NCI-H345 (cell line): ENCODE measurements at regions not wholly inside any gene's neighbourhood (a gene's known extent, or its start where the extent isn't known, plus 50 kb on each side); places are given as distances from the start of the nearest gene placed in this dataset.
"Not testable (repeated sequence)": the region's sequence is repeated elsewhere in the genome, so short reads cannot be mapped to it uniquely, and the experiment has no call there.

Experiments used
- DNase-seq: peaks from one replicate; lab custom pipeline; 2025; lab: John Stamatoyannopoulos, UW

DNA sequence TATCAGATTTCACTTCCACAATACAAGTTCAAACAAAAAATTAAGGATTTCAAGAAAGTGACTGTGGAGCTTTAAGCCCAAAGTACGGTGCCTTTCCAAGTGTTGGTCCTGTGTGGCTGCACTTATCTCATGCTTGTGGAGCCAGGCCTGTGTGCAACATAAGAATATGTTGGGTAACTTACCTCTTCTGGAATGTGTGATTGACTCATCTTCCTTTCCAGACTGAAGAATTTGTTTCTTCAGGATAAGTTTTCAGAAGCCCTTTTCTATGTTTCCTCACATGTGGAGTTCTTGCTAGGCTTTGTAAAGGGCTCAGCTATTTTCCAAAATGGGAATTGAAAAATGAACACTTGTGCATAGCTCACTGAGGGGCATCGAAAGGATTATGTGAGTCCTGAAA is 485.1 kb upstream of the PAPPA start:
- DNase-seq, result no peak

DNA sequence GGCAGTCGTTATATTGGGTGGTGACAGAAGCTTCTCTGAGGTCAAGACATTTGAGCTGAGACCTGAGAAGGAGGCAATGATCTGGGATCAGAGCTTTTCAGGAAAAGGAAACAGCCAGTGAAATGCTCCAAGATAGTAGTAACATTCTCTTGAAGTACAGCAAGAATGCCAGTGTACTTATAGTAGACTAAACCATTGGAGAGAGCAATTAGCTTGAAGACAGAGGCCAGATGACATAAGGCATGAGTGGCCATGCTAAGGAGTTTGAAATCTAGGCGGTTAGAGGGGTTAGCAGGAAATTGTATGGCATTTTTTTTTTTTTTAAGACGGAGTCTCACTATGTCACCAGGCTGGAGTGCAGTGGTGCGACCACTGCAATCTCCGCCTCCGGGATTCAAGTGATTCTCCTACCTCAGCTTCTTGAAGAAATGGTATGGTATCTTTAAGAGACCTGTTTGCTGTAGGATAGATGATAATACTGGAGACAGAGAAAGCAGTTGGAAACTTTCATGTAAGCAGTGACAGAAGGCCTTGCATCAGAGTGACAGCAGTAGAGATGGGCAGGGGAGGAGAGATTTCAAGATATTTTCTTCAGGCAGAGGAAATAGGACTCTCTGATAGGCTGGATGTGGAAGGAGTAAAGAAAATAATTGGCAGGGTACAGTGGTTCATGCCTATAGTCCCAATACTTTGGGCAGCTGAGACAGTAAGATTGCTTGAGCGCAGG is 482.2 kb upstream of the PAPPA start:
- DNase-seq, result no peak

DNA sequence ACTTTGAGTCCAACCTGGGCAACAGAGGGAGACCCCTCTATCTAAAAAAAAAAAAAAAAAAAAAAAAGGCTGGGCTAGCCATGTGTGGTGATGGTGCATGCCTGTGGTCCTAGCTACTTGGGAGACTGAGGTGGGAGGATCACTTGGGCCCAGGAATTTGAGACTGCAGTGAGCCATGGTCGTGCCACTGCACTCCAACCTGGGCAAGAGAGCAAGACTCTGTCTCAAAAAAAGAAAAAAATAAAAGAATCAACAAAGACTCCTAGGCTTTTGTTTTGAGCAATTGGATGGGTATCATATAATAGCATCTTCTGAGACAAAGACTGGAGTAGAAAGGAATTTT is 481.7 kb upstream of the PAPPA start:
- DNase-seq, result no peak

DNA sequence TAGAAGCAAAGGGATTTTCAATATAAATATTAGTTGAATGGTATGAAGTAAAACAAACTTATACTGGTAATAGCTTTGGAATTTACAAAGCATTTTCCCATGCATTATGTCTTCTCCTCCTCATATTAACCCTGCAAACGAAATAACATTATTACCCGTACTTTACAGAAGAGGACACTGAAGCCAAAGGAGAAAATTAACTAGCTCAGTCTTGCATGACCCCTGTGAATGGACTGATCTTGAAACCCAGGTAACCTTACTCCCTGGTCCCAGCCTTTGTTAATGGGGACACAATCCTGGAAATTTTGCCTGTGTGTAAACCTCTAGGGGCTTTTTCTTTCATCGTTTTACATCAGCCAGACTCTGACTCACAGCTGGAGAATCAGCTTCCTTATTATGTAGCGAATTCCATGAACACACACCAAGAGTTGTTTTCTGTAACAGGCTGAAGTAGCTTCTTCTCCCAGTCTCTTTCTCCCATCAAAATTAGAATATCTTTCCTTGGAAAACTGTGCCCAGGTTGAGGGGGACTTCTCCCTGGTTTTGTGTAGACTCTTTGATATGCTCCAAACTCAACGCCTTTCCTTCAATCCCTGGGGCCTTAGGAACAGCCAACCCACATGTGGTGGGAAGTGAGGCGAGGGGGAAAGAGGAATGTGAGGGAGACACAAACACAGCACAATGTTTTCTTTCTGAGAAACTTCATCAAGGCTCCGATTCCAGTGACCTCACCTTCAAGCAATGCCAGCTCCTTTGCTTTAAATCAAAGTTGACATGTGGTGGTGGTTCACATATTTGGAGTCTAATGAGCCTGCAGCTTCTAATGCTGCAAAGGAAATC is 480.9 kb upstream of the PAPPA start:
- no peak for DNase-seq

DNA sequence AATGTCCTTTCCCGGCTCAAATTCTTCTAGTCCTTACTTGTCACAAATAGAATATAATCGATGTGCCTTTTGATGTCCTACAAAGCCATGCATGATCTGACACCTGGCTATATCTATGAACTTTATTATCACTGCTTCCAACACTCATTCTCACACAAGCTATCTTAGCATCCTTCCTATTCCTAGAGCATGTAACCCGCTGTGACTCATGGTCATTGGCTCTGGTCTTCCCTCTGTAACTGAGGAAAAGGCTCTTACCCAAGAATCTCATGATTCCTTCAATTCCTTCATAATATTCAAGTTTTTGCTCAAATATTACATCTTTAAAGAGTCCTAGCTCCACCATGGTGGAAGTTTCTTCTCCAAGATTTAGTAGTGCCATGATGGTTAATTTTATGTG is 480.0 kb upstream of the PAPPA start:
- no peak for DNase-seq

DNA sequence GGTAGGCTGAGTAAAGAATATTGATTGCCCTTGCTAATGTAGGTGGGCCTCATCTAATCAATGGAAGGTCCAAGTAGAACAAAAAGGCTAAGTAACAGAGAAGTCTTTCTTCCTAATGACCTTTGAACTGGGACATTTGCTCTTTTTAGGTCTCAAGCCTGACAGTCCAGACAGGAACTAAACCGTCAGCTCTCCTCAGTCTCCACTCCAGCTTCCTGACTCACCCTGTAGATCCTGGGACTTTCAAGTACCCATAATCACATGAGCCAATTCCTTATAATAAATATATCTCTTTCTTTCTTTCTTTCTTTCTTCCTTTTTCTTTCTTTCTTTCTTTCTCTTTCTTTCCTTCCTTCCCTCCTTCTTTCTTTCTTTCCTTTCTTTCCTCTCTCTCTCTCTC is 479.5 kb upstream of the PAPPA start:
- DNase-seq, result no peak

DNA sequence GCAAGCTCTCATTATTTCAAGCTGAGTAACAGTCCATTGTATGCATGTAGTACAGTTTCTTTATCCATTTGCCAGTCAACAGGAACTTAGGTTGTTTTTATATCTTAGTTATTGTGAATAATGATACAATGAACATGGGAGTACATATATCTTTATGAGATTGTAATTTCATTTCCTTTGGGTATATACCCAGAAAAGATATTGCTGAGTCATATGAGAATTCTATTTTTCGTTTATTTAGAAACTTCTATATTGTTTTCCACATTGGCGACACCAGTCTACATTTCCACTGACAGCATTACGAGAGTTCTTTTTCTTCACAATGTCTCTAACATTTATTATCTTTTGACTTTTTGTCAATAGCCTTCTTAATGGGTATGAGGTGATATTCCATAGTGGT is 477.8 kb upstream of the PAPPA start:
- DNase-seq, result no peak

DNA sequence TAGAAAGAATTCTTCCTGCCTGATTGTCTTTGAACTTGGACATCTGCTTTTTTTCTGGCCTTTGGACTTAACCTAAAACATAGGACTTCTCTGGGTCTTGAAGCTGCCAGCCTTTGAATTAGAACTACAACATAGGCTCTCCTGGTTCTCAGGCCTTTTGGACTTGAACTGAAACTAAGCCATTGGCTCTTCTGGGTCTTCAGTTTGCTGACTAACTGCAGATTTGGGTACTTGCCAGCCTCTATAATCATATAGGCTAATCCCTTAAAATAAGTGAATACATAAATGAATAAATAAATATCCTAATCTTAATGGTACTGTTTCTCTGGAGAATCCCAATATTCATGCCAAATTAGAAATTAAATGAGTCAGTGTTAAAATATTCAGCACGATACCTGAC is 473.4 kb upstream of the PAPPA start:
- no peak for DNase-seq

DNA sequence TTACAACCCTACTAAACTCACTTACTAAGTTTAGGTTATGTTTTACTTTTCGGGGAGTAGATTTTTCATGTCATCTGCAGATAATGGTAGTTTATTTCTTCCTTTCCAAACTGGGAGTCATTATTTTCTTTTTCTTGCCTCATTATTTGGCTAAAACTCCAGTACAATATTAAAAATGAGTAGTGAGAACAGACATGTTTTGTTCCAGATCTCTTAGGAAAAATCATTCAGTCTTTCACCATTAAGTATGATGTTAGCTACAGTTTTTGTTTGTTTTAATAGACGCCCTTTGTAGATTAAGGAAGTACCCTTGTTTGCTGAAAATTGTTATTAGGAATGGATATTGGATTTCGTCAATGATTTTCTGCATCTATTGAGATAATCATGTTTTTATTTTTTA is 472.0 kb upstream of the PAPPA start:
- DNase-seq, result no peak

DNA sequence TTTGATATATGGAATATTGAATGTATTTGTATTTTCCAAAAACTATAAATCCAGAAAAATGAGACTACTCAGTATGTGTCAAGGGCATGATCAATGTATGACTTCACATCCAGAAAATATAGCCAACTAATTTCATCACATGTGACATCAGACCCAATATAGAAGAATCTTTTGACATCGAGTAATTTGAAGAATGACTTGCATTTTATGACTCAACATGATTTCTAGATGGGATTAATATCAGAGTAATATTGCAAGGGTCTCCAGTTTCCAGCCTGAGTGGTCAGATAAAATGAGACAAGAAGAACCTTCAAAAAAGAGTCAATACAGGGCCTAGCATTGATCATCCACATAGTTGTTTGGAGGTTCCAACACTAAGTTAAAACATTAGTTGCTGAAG is 467.5 kb upstream of the PAPPA start:
- DNase-seq, result no peak

DNA sequence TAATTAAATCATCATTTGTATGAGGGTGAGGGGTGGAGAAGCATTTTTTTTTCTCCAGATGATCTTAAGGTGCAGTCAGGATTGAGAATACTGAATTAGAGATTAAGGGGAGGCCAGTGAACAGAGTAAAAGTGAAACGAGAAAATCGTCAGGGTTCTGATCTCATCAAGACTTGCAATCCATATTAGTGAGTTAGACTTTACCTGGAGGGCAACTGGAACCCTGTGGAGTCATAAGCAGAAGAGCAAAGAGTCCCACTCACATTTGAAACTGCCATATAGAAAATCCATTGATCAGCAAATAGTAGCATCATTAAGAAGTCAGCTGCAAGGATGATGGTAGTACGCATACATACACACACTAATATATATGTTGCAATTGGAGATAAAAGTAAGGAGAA is 466.2 kb upstream of the PAPPA start:
- DNase-seq, result no peak

DNA sequence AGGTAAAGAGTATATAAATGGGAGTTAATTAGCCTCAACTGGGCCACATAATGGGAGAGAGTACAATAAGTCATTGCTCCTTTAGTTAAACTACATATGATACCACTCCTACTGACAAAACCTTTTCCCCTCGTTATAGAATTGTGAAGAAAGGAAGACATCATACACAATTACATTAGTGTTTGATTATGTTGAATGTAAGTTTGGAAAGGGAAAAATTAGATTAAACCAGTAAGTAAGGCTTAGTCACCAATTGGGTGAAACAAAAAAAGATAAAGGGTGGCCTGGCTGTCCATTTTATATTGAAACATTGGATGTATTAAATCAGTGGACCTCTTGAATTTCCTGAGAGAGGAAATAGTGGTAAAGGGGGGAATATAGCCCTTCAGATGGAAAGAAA is 464.3 kb upstream of the PAPPA start:
- DNase-seq, result no peak

DNA sequence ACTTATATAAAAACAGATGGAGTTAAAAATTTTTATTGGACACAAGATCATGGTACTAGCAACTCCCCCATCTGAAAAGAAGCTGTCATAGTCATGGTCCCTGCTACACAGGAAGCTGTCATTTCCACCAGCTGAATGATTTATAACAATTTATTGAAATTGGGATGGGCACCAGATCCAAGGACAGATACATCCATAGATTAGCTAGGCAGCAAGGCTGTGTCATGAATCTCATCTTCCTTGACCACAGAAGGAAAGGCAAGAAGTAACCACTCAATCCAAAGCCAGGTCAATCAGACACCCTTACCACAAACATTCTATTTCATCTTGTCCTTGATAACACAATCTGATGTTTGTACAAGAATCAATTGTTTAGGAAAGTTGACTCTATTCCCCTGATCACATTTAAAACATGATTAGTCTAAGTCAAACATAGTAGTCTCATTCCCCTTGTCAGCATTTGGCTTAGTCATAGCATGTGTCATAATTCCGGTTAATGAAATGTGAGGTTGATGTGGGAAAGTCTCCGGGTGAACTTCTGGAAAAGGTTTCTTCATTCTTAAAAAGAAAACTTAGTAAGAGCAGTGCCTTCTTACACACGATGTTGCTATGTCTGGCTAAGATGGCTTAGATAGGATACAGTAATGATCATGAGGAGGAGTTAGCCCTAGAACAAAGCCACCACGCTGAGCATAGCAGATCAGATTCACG is 462.6 kb upstream of the PAPPA start:
- no peak for DNase-seq

DNA sequence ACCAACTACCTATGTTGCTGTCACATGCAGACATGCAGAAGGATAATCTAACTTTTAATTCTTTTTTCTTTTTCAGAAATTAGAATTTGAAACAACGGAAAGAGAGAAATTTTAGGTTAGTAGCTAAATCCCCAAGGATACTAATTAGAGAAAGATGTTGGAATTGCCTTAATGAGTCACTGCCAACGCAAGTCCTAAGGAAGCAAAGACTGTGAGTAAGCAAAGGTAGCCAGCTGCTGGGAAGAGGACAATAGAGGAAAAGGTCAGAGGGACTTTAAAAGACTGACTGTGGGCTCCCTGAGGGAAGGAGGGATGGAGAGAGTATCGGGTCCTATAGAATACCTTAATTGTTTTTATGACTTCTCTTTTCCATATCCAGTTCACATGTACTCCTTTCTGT is 461.9 kb upstream of the PAPPA start:
- no peak for DNase-seq

DNA sequence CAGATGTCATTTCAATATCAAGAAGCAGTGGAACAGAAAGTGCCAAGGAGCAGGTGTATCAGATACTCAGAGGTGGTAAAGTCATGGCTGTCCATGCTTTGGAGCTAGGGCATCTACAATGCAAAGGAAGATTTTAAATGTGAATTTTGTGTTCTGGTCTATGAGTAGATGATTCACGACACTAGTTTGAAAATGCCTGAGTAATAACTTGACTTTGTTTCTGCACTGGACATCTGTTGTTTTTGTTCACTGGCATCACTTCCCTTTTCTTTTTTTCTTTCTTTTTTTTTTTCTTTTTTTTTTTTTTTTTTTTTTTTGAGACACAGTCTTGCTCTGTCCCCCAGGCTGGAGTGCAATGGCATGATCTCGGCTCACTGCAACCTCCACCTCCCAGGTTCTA is 460.7 kb upstream of the PAPPA start:
- DNase-seq, result not testable (repeated sequence)

DNA sequence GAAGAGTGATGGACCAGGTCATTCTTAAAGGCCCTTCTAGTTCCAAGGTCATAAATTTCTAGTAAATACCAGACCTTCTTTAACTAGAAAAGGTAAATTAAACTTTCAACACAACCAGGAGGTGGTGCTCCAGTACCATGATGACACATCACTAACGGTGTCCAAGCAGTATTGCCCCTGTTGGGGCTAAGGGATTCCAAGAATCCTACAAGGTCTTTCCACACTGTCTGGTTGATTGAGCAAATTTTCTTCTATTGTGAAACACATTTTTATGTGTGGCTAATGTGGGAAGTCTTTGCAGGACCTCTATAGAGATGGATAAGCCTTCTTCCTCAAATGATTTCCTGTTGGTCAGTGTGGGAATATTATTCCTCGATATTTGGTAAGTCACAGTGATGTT is 459.6 kb upstream of the PAPPA start:
- no peak for DNase-seq

DNA sequence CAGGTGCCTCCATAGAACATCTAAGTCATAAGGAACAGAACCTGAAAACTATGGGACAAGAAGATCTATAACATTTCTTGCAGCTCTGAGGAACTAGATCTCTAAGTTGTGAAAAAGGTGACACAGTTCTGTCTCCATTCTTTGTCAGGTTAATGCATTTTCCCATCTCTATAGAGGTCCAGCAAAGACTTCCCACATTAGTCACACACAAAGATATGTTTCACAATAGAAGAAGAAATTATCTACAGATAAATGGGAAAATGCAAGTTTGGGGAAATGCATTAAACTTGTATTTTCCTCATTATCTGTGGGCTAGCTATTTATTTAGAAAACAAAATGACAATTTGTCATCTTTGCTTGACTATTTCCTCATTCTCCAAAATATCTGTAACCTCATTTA is 458.6 kb upstream of the PAPPA start:
- no peak for DNase-seq

DNA sequence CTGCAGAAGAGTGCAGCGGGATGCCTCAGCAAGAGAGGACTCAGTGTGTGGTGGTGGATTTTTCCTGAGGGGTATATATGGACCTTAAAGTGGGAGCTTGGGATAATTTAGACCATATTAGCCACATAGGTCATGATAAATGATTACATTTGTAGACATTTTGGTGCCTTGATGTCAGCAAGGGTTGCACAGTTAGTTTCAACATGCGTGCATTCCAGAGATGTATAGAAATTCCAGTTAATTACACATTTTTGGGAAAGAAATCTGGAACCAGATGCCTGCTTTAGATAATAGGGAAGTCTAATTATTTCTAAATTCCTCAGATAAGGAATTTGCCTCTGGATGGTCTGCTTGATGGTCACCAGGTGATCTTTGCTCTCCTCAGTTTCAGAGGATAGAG is 440.6 kb upstream of the PAPPA start:
- DNase-seq, result no peak

DNA sequence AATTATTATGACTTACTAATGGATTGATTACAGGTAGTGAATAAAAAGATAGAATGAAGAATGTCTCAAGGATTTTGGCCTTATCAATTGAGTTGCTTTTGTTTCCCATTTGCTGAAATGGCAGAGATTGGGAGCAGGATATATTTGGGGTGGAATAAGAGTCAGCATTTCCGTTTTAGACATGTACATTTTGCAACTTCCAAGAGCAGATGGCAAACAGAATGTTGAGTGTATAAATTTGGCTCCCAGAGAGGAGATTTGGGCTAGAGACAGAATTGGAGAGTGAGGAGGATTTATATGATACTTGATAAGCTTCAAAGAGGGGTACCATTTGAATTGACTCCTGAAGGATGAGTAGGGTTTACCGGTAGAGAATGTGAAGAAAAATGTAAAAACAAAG is 437.9 kb upstream of the PAPPA start:
- DNase-seq, result no peak

DNA sequence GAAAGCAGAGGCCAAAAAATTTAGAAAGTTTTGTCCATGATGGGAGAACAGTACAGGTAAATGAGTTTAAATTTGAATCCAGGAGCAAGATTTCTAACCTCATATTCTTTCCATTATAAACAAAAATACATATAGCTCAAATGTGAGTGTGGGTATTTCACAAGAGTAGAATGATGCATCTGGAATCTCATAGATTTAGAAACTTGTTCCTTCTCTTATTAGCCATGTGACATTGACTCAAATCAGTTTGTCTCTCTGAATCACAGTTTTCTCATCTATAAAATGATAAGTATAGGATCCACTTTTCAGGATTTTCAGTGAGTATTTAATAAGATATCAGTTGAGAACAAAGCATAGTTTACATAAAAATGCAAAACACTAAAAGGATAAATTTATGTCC is 436.3 kb upstream of the PAPPA start:
- no peak for DNase-seq

DNA sequence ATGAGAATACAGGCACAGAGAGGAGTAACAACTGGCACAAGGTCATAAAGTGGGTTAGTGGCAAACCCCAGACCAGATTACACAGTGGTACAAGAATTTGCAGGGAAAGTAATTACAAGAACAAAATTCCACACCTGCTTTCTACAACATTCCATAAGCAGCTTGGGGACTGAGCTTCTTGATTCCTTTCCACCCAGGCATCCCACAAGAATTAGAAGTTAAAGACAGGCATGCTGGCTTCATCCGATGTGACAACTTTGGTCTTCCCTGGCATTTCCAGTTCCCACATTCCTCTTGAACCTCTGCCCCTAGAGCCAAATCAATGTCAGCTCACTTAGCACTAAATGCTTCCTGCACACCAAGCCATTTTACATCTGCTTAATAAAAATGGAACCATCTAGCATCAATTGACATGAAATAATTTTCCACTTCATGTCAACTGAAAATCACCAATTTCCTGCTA is 435.8 kb upstream of the PAPPA start:
- DNase-seq, result no peak

DNA sequence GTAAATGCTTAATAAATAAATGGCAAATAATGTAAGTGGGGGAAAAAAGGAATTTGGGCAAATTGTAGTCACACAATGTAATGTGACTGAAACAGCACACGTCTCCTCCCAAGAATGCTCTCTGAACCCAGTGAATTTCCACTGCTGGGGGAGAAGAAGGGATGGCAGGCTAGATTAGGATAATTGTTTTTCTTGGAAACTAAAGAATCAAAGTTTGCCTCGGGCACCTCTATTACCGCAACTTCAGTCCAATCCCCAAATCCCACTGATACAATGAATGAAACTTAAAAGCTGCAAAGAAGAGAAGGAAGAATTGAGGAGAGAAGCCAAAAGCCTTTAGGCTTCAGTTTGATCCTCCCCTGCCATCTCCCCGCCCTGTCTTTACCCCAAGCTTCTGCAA is 423.2 kb upstream of the PAPPA start:
- DNase-seq, result no peak

DNA sequence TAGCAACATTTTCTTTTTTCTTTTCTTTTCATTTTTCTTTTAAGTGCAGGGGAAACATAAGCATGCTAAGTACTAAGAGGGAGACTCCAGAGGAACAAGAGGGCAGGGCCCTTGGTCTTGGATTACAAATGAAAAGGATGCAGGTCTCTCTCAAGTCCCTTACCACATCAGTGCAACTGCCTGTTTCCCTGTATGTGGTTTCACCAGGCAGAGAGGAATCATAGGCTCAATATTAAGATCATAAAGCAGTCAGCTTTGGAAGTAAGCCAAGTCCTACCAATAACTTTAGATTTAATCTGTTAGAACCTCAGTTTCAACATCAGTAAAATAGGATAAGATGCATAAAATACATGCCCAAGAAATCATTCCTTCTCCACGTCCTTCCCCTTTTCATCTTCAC is 422.7 kb upstream of the PAPPA start:
- no peak for DNase-seq
